Right lung (tissue), 2 donors: ENCODE measurements at regions not wholly inside any gene's neighbourhood (a gene's known extent, or its start where the extent isn't known, plus 50 kb on each side); places are given as distances from the start of the nearest gene placed in this dataset.

Experiments
- DNase-seq, 2 donors: peaks; one replicate each; pipeline ENCODE4 v3.0.0-alpha.2; 2013

- no peak for DNase-seq
These were observed 1165.7 kb upstream of the PIK3C3 start for GRCh38 chr18:40789286-40789685.

- DNase-seq, result no peak
These were observed 1172.4 kb upstream of the PIK3C3 start for GRCh38 chr18:40782453-40783130.

DNA sequence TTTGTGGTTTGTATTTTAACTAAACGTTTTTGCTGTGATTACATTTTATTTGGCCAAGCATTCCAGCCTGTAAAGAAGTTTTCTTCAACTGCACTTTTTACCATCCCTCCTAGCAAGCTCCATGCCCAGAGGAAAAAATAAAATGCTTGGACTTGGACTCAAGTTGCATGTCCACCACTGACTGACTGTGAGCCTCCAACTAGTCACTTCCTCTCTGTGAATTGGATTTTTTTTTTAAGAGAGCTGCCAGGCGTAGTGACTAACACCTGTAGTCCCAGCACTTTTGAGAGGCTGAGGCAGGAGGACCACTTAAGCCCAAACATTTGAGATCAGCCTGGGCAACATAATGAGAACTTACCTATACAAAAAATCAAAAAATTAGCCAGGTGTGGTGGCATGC, 1185.2 kb upstream of the PIK3C3 start:
- DNase-seq, result no peak

- no peak for DNase-seq
These were observed 1194.8 kb upstream of the PIK3C3 start for GRCh38 chr18:40760251-40760650.

DNA sequence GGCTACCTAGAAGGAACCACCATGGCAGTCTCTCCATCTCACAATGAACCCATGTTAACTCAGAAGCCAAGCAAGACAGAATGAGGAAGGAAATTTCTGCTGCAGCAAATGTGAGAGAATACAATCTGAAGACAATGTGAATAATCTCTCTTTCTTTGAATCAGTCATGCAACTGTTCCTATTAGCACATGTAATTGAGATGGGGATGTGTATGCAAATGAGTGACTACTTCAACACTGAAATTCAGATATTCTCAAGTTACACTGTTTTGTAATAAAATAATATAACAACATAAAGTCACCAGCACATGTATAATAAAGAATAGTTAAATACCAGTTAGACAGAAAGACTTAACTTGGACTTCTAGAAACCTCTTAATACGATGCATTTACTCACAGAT, 1200.6 kb upstream of the PIK3C3 start:
- no peak for DNase-seq

- no peak for DNase-seq
These were observed 1202.7 kb upstream of the PIK3C3 start for GRCh38 chr18:40752316-40752715.

GRCh38 chr18:40751186-40751585, 1203.8 kb upstream of the PIK3C3 start:
- no peak for DNase-seq

DNA sequence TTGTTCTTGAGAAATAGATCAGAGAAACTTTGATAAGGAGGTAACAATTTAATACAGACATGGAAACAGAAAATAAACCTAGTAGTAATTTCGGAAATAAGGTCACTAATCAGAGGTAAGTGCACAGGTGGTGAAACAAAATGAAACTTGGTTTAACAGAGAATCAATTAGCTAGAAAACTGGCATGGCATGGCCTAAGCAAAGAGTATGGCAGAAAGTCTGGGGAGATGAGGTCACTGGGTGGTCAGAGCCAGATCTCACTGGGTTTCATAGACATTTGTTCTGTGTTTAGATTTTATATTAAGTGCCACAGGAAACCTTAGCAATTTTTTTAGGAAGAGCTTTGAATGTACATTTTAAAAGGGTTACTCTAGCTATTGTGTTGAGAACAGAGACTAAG, 1216.0 kb upstream of the PIK3C3 start:
- DNase-seq, result no peak

DNA sequence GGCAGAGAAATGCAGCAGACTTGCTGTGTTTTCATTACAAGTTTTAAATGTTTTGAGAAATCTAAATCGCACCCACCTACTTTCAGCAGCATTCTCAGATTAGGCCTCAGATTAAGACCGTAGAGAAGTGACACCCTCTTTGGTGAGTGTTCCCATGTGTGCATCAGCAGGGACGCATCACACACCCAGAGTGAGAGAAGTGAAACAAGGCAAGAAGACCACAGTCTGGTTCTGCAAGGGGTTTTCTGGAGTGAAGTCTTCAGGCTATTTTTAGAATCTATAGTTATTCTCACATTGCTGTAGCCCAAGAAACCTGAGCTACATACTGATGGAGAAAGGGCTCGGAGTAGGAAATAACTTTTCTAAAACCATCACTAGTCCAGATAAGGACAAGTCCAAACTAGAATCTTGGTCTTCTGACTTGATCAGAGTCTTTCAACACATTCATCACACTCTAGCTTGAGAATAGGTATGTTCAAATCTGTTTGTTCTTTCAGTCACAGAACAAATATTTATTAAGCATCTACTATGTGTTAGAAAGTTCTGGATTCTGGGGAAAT, 1216.6 kb upstream of the PIK3C3 start:
- no peak for DNase-seq

- DNase-seq, result no peak
These were observed 1246.3 kb upstream of the PIK3C3 start for GRCh38 chr18:40708726-40709125.

GRCh38 chr18:40707797-40708196, 1247.2 kb upstream of the PIK3C3 start:
- DNase-seq, result no peak

DNA sequence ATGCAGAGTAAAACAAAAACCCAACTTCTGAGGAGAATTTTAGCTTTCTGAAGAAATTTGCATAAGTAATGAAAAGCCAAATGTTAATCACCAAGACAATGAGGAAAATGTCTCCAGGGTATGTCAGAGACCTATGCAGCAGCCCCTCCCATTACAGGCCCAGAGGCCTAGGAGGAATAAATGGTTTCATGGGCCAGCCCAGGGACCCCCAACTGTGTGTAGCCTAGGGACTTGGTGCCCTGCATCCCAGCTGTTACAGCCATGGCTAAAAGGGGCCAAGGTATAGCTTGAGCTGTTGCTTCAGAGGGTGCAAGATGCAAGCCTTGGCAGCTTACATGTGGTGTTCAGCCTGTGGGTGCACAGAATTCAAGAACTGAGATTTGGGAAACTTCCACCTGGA, 1256.9 kb upstream of the PIK3C3 start:
- DNase-seq, result no peak

- DNase-seq, result no peak
These were observed 1259.5 kb upstream of the PIK3C3 start for GRCh38 chr18:40695526-40695925.

- DNase-seq, result no peak
These were observed 1262.2 kb upstream of the PIK3C3 start for GRCh38 chr18:40692871-40693270.

DNA sequence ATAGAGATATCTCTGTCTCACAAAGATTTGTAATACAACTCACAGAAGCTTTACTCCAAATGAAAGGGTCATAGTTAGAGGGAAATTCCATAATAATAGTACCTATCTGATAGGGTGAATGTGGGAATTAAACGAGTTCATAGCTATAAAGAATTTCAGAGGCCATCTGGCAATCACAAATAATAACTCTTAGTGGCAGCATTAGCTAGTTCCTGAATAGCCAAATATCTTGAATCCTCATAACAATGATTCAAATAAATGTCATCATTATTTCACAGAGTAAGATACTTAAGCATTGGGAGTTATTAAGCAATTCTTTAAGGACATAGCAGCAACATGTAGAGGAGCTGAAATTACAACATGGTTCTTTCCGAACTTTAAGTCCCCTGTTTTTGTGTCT, 1265.0 kb upstream of the PIK3C3 start:
- DNase-seq, result no peak

DNA sequence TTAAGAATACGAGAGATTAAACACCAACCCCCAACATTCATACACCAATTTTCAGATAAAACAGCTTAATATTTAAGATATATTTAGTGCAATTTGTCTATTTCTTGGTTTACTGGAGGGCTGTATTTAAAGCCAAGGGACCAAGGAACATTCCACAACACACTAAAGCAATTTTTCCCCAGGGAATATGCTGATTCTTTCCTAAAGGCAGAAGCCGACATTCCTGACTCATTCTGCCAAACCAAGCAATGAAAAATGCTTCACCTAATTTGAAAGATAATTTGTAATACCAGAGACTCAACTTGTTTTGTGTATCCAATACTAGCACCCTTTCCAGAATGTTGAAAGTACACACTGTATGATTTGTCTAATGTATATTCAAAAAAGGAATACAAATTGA, 1267.6 kb upstream of the PIK3C3 start:
- DNase-seq, result no peak

- DNase-seq, result no peak
These were observed 1268.2 kb upstream of the PIK3C3 start for GRCh38 chr18:40686836-40687235.

GRCh38 chr18:40685219-40685618, 1269.8 kb upstream of the PIK3C3 start:
- DNase-seq, result no peak

- DNase-seq, result no peak
These were observed 1276.7 kb upstream of the PIK3C3 start for GRCh38 chr18:40678318-40678717.

- no peak for DNase-seq
These were observed 1278.4 kb upstream of the PIK3C3 start for GRCh38 chr18:40676668-40677067.

- no peak for DNase-seq
These were observed 1281.9 kb upstream of the PIK3C3 start for GRCh38 chr18:40673150-40673549.

GRCh38 chr18:40672590-40672989, 1282.4 kb upstream of the PIK3C3 start:
- DNase-seq, result no peak

DNA sequence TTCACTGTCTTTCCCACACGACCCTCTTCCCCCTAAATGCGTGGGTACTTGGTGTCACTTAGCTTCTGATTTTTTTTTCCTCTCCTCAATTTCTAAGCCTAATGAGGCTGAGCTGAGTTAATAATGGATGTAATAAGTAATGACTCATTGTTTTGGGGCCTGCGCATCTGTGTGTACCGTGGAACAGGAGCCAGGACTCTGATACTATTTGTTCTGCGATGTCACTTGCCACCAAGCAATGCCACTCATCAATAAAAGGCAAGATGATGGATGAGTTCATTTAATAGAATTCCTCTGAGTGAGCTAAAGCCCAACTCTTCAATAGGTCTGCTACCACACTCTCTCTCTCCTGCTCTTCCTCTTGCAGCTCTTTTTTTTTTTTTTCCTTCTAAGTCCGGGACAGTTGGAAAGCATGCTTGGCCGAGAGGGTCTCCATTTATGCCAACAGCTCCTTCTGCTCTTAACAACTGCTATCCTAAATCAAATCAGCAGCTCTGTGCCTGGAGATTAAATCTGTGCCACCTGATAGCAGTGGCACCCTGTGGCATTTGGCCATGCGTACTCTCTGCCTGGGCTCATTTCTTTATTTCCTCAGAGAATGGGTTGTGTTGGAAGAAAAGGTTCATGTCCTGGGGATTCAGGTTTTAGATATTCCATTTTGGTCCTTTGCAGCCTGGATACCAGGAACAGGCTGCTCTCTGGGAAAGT, 1284.2 kb upstream of the PIK3C3 start:
- DNase-seq, result no peak
